HepG2 (cell line): ENCODE measurements at regions not wholly inside any gene's neighbourhood (a gene's known extent, or its start where the extent isn't known, plus 50 kb on each side); places are given as distances from the start of the nearest gene placed in this dataset.

Experiments used
- ATAC-seq: fragments of 200-7000 bp; cut with Tn5 transposase; 3 replicates; pipeline ENCODE4 v1.9.1; 2020; ENCODE audit warnings: mild to moderate bottlenecking, moderate library complexity
- BruUV-seq: library from RNA; stranded (reverse); fragments of 400-500 nt; replicated peaks from 2 replicates; lab custom pipeline; 2021; lab: Mats Ljungman, UMichigan
- CTCF ChIA-PET: fragments of 300-600 bp; formaldehyde crosslinking; extraction: SDS; loops from one replicate; lab custom pipeline; 2021; ENCODE audit warnings: low total read pairs, inconsistent platforms, low intra/inter-chr PET ratio; lab: Yijun Ruan, JAX
- POLR2A ChIA-PET: fragments of 350-600 bp; sonication (Branson Sonifier 250); formaldehyde crosslinking; loops from one replicate; lab custom pipeline; 2020; ENCODE audit warnings: antibody characterized with exemption, inconsistent platforms; lab: Yijun Ruan, JAX
- DNase-seq: peaks from one replicate; pipeline ENCODE4 v3.0.0-alpha.2; 2015; ENCODE audit warnings: low spot score
- FAIRE-seq: peaks from 3 replicates; lab custom pipeline; 2011; peaks lifted over from hg19 to GRCh38; lab: Jason Lieb, UNC
- H2AFZ ChIP-seq: one replicate; pipeline ENCODE4 v1.6.1; 2011; ENCODE audit warnings: low read length, inconsistent platforms
- H3K27ac ChIP-seq: fragments of 300-600 bp; 3 replicates; pipeline ENCODE4 v1.8.0; 2011; ENCODE audit warnings: mixed run types, mild to moderate bottlenecking, mixed read lengths, low read length, inconsistent platforms; ENCODE audit not compliant: insufficient read depth; ENCODE audit errors: extremely low read length
- H3K27me3 ChIP-seq, 2 experiments: fragments of 200-600 bp in 1 of 2; 2 replicates in 1 of 2; 3 replicates in 1 of 2; pipeline versions ENCODE4 v1.6.0 to v1.8.0; 2011; ENCODE audit warnings: low read length in 2 of 2, mild to moderate bottlenecking in 2 of 2, moderate library complexity in 2 of 2, inconsistent platforms in 1 of 2; ENCODE audit not compliant: insufficient read depth in 2 of 2, control insufficient read depth in 1 of 2
- H3K36me3 ChIP-seq, 2 experiments: fragments of 200-600 bp in 1 of 2; replicated peaks in 1 of 2; 2 replicates in 1 of 2; 3 replicates in 1 of 2; pipeline versions ENCODE4 v1.5.1 to v1.8.0; 2011; ENCODE audit warnings: low read length in 2 of 2, inconsistent platforms in 1 of 2; ENCODE audit not compliant: insufficient read depth in 2 of 2, control insufficient read depth in 1 of 2
- H3K4me1 ChIP-seq: 2 replicates; pipeline ENCODE4 v1.5.1; 2012; ENCODE audit warnings: low read length, inconsistent platforms; ENCODE audit not compliant: insufficient read depth
- H3K4me2 ChIP-seq: 2 replicates; pipeline ENCODE4 v1.6.0; 2011; ENCODE audit warnings: low read depth, low read length, inconsistent platforms
- H3K4me3 ChIP-seq, 3 experiments: fragments of 200-600 bp in 1 of 3; sonication (generic), shearing (Covaris generic) in 1 of 3; replicated peaks in 1 of 3; 2 replicates each; pipeline ENCODE4 v1.5.1; 2011 to 2016; ENCODE audit warnings: low read length in 3 of 3, inconsistent platforms in 2 of 3, low read depth in 2 of 3, mild to moderate bottlenecking in 2 of 3, control low read depth in 1 of 3, mixed read lengths in 1 of 3; ENCODE audit not compliant: insufficient read depth in 1 of 3
- H3K79me2 ChIP-seq: one replicate; pipeline ENCODE4 v1.6.1; 2011; ENCODE audit warnings: low read length, inconsistent platforms; ENCODE audit not compliant: insufficient read depth
- H3K9ac ChIP-seq: 2 replicates; pipeline ENCODE4 v1.6.0; 2011; ENCODE audit warnings: mild to moderate bottlenecking, low read depth, low read length, inconsistent platforms; ENCODE audit not compliant: insufficient read depth
- H3K9me3 ChIP-seq: 2 replicates; pipeline ENCODE4 v1.5.1; 2012; ENCODE audit warnings: mild to moderate bottlenecking, low read length
- H4K20me1 ChIP-seq: 2 replicates; pipeline ENCODE4 v1.6.0; 2011; ENCODE audit warnings: inconsistent platforms, mild to moderate bottlenecking, low read length, moderate library complexity; ENCODE audit not compliant: insufficient read depth
- ATRX ChIP-seq: sonication (generic); formaldehyde crosslinking; IDR thresholded peaks from 2 replicates; pipeline ENCODE4 v1.4.0; 2020; ENCODE audit warnings: missing genetic modification reagents, borderline replicate concordance
- HNF4G ChIP-seq, 2 experiments: sonication (generic) in 1 of 2; formaldehyde crosslinking in 1 of 2; IDR thresholded peaks; 2 replicates each; pipeline versions ENCODE4 v1.4.0 to v1.6.1; 2011 to 2020; ENCODE audit warnings: borderline replicate concordance in 2 of 2, low read depth in 2 of 2, mild to moderate bottlenecking in 2 of 2, low read length in 1 of 2, missing genetic modification reagents in 1 of 2, moderate library complexity in 1 of 2
- KAT8 ChIP-seq: IDR thresholded peaks from 2 replicates; pipeline ENCODE4 v1.6.1; 2016; ENCODE audit warnings: missing genetic modification reagents, missing compliant biosample characterization
- RARA ChIP-seq: IDR thresholded peaks from 2 replicates; pipeline ENCODE4 v1.6.1; 2016; ENCODE audit warnings: missing genetic modification reagents, missing compliant biosample characterization
- ZBTB8A ChIP-seq: sonication (generic); formaldehyde crosslinking; IDR thresholded peaks from 2 replicates; pipeline ENCODE4 v1.4.0; 2020; ENCODE audit warnings: mild to moderate bottlenecking, low read depth, missing genetic modification reagents, borderline replicate concordance
- ZFP90 ChIP-seq: sonication (generic); formaldehyde crosslinking; IDR thresholded peaks from 2 replicates; pipeline ENCODE4 v1.8.0; 2022; ENCODE audit warnings: missing genetic modification reagents, mild to moderate bottlenecking, inconsistent platforms, borderline replicate concordance
- ZSCAN21 ChIP-seq: sonication (generic); formaldehyde crosslinking; IDR thresholded peaks from 2 replicates; pipeline ENCODE4 v1.8.0; 2022; ENCODE audit warnings: mild to moderate bottlenecking, missing genetic modification reagents, moderate library complexity, borderline replicate concordance
- WGBS: methylation state at CpG from one replicate; pipeline ENCODE4 v1.1.6; 2017; ENCODE audit warnings: low lambda C conversion rate; 5-methylcytosine and 5-hydroxymethylcytosine counted together
- in situ Hi-C: cut with HindIII; loops from 2 replicates; pipeline ENCODE4 v1.10.0; 2017; ENCODE audit warnings: low pct_unique_long_range_greater_than_20kb; ENCODE audit not compliant: extremely low pct_ligation_motif_present
- intact Hi-C: fragments of 100-400 bp; cut with micrococcal nuclease; formaldehyde crosslinking; loops from one replicate; pipeline ENCODE4 v1.10.0; 2022; ENCODE audit not compliant: unreplicated experiment
- TF ChIP-seq, protein P1 (sequence below): sonication (generic); formaldehyde crosslinking; IDR thresholded peaks from 2 replicates; pipeline ENCODE4 v1.4.0; 2020; ENCODE audit warnings: missing genetic modification reagents
- TF ChIP-seq, protein P2 (sequence below): fragments of 450-650 bp; IDR thresholded peaks from 2 replicates; pipeline ENCODE4 v1.6.1; 2016
- TF ChIP-seq, protein P3 (sequence below): sonication (generic); formaldehyde crosslinking; IDR thresholded peaks from 2 replicates; pipeline ENCODE4 v1.5.1; 2020; ENCODE audit warnings: missing genetic modification reagents, mild to moderate bottlenecking, borderline replicate concordance
- TF ChIP-seq, protein P4 (sequence below): sonication (generic); formaldehyde crosslinking; IDR thresholded peaks from 2 replicates; pipeline ENCODE4 v1.5.0; 2020; ENCODE audit warnings: mild to moderate bottlenecking, missing genetic modification reagents

DNA sequence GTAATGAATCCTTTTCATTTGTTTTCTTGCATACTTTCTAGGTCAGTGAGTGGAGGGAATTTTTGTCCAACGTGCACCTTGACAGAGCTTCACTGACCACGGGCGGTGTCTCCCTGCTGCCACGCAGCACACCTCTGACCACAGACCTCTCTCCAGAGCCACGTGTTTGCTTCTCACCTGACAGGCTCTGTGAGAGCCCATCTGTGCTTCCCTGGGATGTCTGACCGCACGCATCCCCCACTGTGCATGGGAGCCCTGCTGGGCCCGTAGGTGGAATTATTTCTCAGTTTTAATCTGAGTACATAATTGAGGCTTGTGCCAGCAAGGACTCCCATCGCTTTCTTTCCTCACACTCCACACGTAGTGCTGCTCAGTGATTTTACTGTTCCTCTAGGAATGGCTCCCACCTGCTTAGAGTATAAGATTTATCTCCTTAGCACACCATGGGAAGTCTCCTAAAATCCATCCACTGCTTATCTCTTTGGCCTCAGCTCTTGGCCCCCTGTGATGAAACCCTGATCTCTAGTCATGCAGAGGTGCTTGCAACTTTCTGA is 482.6 kb downstream of the TSN start:
- Histone ChIP-seq H3K79me2 (no peaks in the 10 kb centered on the region), H2AFZ (no peak overlapping the region), H4K20me1 (no peaks in the 10 kb centered on the region), H3K9me3 (no peaks in the 10 kb centered on the region), H3K36me3 (no peaks in the 10 kb centered on the region), H3K4me3 (no peak overlapping the region), H3K4me1 (no peaks in the 10 kb centered on the region), H3K9ac (no peak overlapping the region), H3K4me2 (no peak overlapping the region)
- no TSS peak for BruUV-seq
- WGBS: 16% methylated on average over 10 of the region's 10 CpGs
- POLR2A ChIA-PET: no interaction called here
- intact Hi-C loops: no loop called here
- DNase-seq (no peak), ATAC-seq (no peak)
- TF ChIP-seq, protein P1, sequence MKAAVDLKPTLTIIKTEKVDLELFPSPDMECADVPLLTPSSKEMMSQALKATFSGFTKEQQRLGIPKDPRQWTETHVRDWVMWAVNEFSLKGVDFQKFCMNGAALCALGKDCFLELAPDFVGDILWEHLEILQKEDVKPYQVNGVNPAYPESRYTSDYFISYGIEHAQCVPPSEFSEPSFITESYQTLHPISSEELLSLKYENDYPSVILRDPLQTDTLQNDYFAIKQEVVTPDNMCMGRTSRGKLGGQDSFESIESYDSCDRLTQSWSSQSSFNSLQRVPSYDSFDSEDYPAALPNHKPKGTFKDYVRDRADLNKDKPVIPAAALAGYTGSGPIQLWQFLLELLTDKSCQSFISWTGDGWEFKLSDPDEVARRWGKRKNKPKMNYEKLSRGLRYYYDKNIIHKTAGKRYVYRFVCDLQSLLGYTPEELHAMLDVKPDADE (CRISPR knock-in tag): no peak
- TF ChIP-seq, protein P2, sequence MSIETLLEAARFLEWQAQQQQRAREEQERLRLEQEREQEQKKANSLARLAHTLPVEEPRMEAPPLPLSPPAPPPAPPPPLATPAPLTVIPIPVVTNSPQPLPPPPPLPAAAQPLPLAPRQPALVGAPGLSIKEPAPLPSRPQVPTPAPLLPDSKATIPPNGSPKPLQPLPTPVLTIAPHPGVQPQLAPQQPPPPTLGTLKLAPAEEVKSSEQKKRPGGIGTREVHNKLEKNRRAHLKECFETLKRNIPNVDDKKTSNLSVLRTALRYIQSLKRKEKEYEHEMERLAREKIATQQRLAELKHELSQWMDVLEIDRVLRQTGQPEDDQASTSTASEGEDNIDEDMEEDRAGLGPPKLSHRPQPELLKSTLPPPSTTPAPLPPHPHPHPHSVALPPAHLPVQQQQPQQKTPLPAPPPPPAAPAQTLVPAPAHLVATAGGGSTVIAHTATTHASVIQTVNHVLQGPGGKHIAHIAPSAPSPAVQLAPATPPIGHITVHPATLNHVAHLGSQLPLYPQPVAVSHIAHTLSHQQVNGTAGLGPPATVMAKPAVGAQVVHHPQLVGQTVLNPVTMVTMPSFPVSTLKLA: 0 out of 2 replicates have a peak, but pooled peaks have one; percentile 10
- TF ChIP-seq, all 625 proteins: peak for 1
- in situ Hi-C loops: no loop called here
- CTCF ChIA-PET: no interaction called here
- peaks cover 0 to 37% of the 10 kb centered on the region in 2 experiments; a peak in 2 of 5 replicates for H3K27me3 ChIP-seq
- no peak for FAIRE-seq
- no peak overlapping the region for H3K27ac ChIP-seq

DNA sequence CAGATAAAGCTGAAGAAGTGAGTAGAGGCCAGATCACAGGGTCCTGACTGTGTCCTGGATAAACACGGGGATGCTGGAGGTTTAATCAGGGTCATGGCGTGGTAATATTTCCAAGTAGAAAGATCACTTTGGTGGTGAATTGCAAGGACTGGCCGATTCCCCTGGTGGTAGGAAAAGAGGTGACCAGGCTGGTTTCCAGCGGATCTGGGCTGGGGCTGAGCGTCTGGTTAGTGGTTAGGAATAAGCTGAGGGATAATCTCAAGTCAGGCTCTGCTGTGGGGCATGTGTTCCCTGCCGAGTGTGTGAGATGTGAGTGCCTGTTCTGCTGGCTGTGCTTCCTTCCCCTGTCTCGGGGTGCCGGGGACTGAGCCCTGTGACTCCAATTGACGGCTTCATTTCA is 484.0 kb downstream of the TSN start:
- peak; percentile 60 for ATAC-seq
- TF ChIP-seq HNF4G (IDR thresholded peaks at IDR 0.05; ENCODE audit: borderline replicate concordance, low read depth, low read length) (no peak), HNF4G (CRISPR knock-in tag; IDR thresholded peaks at IDR 0.05; ENCODE audit: borderline replicate concordance, low read depth) (no peak), ZBTB8A (no peak), RARA (CRISPR knock-in tag) (no peak), ZFP90 (CRISPR knock-in tag) (no peak), ZSCAN21 (CRISPR knock-in tag) (no peak), ATRX (CRISPR knock-in tag) (no peak), KAT8 (CRISPR knock-in tag) (no peak)
- TF ChIP-seq, protein P3, sequence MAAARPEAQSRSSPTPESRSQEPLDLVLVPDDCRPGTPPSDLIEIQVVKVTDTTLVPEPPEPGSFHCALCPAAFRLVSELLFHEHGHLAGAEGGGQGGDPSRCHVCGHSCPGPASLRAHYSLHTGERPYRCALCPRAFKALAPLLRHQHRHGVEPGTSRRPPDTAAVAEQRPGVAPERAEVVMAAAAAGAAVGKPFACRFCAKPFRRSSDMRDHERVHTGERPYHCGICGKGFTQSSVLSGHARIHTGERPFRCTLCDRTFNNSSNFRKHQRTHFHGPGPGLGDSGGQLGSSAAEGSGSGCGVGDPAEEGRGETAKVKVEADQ (CRISPR knock-in tag): no peak
- TF ChIP-seq, protein P4, sequence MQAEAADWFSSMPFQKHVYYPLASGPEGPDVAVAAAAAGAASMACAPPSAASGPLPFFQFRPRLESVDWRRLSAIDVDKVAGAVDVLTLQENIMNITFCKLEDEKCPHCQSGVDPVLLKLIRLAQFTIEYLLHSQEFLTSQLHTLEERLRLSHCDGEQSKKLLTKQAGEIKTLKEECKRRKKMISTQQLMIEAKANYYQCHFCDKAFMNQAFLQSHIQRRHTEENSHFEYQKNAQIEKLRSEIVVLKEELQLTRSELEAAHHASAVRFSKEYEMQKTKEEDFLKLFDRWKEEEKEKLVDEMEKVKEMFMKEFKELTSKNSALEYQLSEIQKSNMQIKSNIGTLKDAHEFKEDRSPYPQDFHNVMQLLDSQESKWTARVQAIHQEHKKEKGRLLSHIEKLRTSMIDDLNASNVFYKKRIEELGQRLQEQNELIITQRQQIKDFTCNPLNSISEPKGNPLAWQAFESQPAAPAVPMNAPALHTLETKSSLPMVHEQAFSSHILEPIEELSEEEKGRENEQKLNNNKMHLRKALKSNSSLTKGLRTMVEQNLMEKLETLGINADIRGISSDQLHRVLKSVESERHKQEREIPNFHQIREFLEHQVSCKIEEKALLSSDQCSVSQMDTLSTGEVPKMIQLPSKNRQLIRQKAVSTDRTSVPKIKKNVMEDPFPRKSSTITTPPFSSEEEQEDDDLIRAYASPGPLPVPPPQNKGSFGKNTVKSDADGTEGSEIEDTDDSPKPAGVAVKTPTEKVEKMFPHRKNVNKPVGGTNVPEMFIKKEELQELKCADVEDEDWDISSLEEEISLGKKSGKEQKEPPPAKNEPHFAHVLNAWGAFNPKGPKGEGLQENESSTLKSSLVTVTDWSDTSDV (CRISPR knock-in tag): no peak

More for the DNA sequence above, 484.0 kb downstream of the TSN start:
- 4% methylated on average over 9 of the region's 9 CpGs for WGBS
- FAIRE-seq: no peak
- Histone ChIP-seq H3K9me3 (no peaks in the 10 kb centered on the region), H3K4me3 (no peak overlapping the region), H3K36me3 (no peaks in the 10 kb centered on the region), H4K20me1 (no peaks in the 10 kb centered on the region), H3K4me1 (no peaks in the 10 kb centered on the region), H3K4me2 (no peak overlapping the region), H3K27ac (no peak overlapping the region), H3K79me2 (no peaks in the 10 kb centered on the region), H3K9ac (no peak overlapping the region), H2AFZ (no peak overlapping the region), H3K27me3 (peaks cover 0 to 37% of the 10 kb centered on the region in 2 experiments; a peak in 2 of 5 replicates)
- in situ Hi-C loops: no loop called here
- intact Hi-C loops: no loop called here
- DNase-seq: no peak
- ChIA-PET CTCF (no interaction called here), POLR2A (no interaction called here)
- BruUV-seq: no TSS peak
